ENCODE measurements at regions not wholly inside any gene's neighbourhood (a gene's known extent, or its start where the extent isn't known, plus 50 kb on each side); places are given as distances from the start of the nearest gene placed in this dataset.
"Not testable (repeated sequence)": the region's sequence is repeated elsewhere in the genome, so short reads cannot be mapped to it uniquely, and the experiment has no call there.

- TF ChIP-seq CTCF, POLR2AphosphoS5 (IDR thresholded peaks at IDR 0.05): not testable (repeated sequence)
These were observed 355.7 kb upstream of the ANKRD30A start for GRCh38 chr10:36769741-36770140.
